ENCODE measurements at regions not wholly inside any gene's neighbourhood (a gene's known extent, or its start where the extent isn't known, plus 50 kb on each side); places are given as distances from the start of the nearest gene placed in this dataset.

DNA sequence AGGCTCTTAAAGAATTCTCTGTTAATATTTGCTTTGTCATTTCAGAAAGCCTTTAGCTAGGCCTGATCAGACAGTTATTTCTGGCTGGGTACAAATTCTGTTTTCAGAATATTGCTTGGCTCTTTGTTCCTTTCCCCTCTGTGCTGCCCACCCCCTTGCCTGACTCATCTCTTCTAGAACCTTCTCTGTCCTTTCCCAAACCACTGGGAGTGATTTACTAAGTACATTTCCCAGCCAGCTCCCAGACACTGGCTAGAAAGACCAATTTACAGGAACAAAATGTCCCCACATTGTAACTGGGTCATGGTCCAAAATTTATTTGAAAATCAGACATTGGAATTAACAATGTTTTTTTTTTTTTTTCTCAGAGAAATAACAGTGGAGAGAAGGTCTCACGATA, 133.1 kb upstream of the MAP1B start:
- H3K4me1 ChIP-seq (ENCODE audit: control insufficient read depth, insufficient read depth, low read length) = no peaks in the 10 kb centered on the region
- POLR2A ChIA-PET (ENCODE audit: unreplicated experiment) = no interaction called here
- no peaks in the 10 kb centered on the region for H4K20me1 ChIP-seq (ENCODE audit: insufficient read depth, low read length)
- no peak overlapping the region for H2BK120ac ChIP-seq (ENCODE audit: low read depth, low read length)
- no peak overlapping the region for H3K18ac ChIP-seq (ENCODE audit: low read depth, low read length)
- no peak overlapping the region for H3K4me2 ChIP-seq (ENCODE audit: low read depth, low read length)
- H2BK5ac ChIP-seq (ENCODE audit: low read depth, low read length, poor library complexity, severe bottlenecking) = no peak overlapping the region
- no peaks in the 10 kb centered on the region for H3K79me1 ChIP-seq (ENCODE audit: low read depth in 1 of 2, low read length in 2 of 2)
- H4K5ac ChIP-seq (ENCODE audit: low read depth, low read length) = no peak overlapping the region
- no CpG with 5 or more reads among the region's 1 CpG for WGBS, 2 experiments (ENCODE audit: extremely low coverage in 2 of 2, insufficient read length in 1 of 2)
- H4K91ac ChIP-seq (ENCODE audit: insufficient read depth, low read depth, low read length) = no peak overlapping the region
- no TSS peak for BruUV-seq (replicated peaks)
- H3K9ac ChIP-seq (ENCODE audit: low read depth, low read length) = no peak overlapping the region
- H2AFZ ChIP-seq (replicated peaks; ENCODE audit: low read length, poor library complexity) = no peak overlapping the region
- H3K4ac ChIP-seq (ENCODE audit: low read depth, low read length) = no peak overlapping the region
- H2AK5ac ChIP-seq (ENCODE audit: low read depth, low read length) = no peak overlapping the region
- no peak overlapping the region for H3K14ac ChIP-seq (replicated peaks; ENCODE audit: low read depth, low read length)
- TF ChIP-seq MXI1 (IDR thresholded peaks at IDR 0.05; ENCODE audit: borderline replicate concordance, low read depth, low read length) = no peak
- TF ChIP-seq MAFK (IDR thresholded peaks at IDR 0.05; ENCODE audit: low read depth, low read length) = no peak
- TF ChIP-seq, protein P1, sequence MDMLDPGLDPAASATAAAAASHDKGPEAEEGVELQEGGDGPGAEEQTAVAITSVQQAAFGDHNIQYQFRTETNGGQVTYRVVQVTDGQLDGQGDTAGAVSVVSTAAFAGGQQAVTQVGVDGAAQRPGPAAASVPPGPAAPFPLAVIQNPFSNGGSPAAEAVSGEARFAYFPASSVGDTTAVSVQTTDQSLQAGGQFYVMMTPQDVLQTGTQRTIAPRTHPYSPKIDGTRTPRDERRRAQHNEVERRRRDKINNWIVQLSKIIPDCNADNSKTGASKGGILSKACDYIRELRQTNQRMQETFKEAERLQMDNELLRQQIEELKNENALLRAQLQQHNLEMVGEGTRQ (IDR thresholded peaks at IDR 0.05; ENCODE audit: low read depth, low read length) = no peak
- TF ChIP-seq RCOR1 (IDR thresholded peaks at IDR 0.05; ENCODE audit: insufficient replicate concordance, low read length) = no peak
- TF ChIP-seq, protein P2, sequence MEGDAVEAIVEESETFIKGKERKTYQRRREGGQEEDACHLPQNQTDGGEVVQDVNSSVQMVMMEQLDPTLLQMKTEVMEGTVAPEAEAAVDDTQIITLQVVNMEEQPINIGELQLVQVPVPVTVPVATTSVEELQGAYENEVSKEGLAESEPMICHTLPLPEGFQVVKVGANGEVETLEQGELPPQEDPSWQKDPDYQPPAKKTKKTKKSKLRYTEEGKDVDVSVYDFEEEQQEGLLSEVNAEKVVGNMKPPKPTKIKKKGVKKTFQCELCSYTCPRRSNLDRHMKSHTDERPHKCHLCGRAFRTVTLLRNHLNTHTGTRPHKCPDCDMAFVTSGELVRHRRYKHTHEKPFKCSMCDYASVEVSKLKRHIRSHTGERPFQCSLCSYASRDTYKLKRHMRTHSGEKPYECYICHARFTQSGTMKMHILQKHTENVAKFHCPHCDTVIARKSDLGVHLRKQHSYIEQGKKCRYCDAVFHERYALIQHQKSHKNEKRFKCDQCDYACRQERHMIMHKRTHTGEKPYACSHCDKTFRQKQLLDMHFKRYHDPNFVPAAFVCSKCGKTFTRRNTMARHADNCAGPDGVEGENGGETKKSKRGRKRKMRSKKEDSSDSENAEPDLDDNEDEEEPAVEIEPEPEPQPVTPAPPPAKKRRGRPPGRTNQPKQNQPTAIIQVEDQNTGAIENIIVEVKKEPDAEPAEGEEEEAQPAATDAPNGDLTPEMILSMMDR (conservative IDR thresholded peaks at IDR 0.05; ENCODE audit: low read depth, low read length) = no peak
- no peak for TF ChIP-seq NFE2L2 (IDR thresholded peaks at IDR 0.05; ENCODE audit: low read depth, low read length)
- H2BK20ac ChIP-seq (ENCODE audit: low read depth, low read length) = no peak overlapping the region
- no peak overlapping the region for H3K56ac ChIP-seq (ENCODE audit: extremely low read depth, insufficient read depth, low read length)
- no peak overlapping the region for H2AK9ac ChIP-seq (replicated peaks; ENCODE audit: low read depth, low read length, poor library complexity)
- H3K27ac ChIP-seq (ENCODE audit: insufficient read depth, low read length) = no peak overlapping the region
- H3K9me1 ChIP-seq (ENCODE audit: insufficient read depth, low read length) = no peaks in the 10 kb centered on the region
- intact Hi-C loops (cut with micrococcal nuclease) = no loop called here
- in situ Hi-C loops (cut with MboI; ENCODE audit: low sequenced_read_pairs) = no loop called here
- no peak overlapping the region for H3K4me3 ChIP-seq (ENCODE audit: insufficient read depth, low read depth, low read length)
- no peaks in the 10 kb centered on the region for H3K36me3 ChIP-seq (ENCODE audit: control insufficient read depth, insufficient read depth, low read length)
- dilution Hi-C loops (cut with HindIII; ENCODE audit: low sequenced_read_pairs, unreplicated experiment) = no loop called here
- DNase-seq = no peak
- no peak overlapping the region for H4K8ac ChIP-seq (ENCODE audit: low read depth in 2 of 2, low read length in 2 of 2)
- no peaks in the 10 kb centered on the region for H3K9me3 ChIP-seq (ENCODE audit: control insufficient read depth, insufficient read depth, low read length)
- CTCF ChIA-PET = no interaction called here
- no peak for ATAC-seq (ENCODE audit: low read depth)
- peaks cover 26% of the 10 kb centered on the region for H3K27me3 ChIP-seq (ENCODE audit: control insufficient read depth, insufficient read depth, low read length)
- no peak overlapping the region for H3K23ac ChIP-seq (ENCODE audit: low read depth, low read length)
- no peak overlapping the region for H2BK15ac ChIP-seq (ENCODE audit: low read depth, low read length)

Data from IMR-90 (cell line).